ENCODE measurements at regions not wholly inside any gene's neighbourhood (a gene's known extent, or its start where the extent isn't known, plus 50 kb on each side); places are given as distances from the start of the nearest gene placed in this dataset.
"Not testable (repeated sequence)": the region's sequence is repeated elsewhere in the genome, so short reads cannot be mapped to it uniquely, and the experiment has no call there.

GRCh38 chr10:80921032-80921431, 383.3 kb downstream of the SH2D4B start:
- intact Hi-C loops (cut with DNase I) = no loop called here
- no peak for DNase-seq

- intact Hi-C loops (cut with DNase I) = no loop called here
- DNase-seq = peak; percentile 4 to 84 (median 56)
Observed at GRCh38 chr10:80924063-80924952, 386.6 kb downstream of the SH2D4B start.

GRCh38 chr10:80927419-80928078, 389.8 kb downstream of the SH2D4B start:
- DNase-seq = no peak
- intact Hi-C loops (cut with DNase I) = no loop called here

GRCh38 chr10:80938903-80939302, 401.2 kb downstream of the SH2D4B start:
- DNase-seq = no peak

GRCh38 chr10:80945264-80945880, 407.7 kb downstream of the SH2D4B start:
- intact Hi-C loops (cut with DNase I) = no loop called here
- DNase-seq = peak in 9 of 42 donors; percentile 5 to 43 (median 11)

More at GRCh38 chr10:80938903-80939302, 401.2 kb downstream of the SH2D4B start:
- intact Hi-C loops (cut with DNase I) = no loop called here

- intact Hi-C loops (cut with DNase I) = no loop called here
Observed at GRCh38 chr10:80946073-80946472, 408.4 kb downstream of the SH2D4B start.

GRCh38 chr10:80946957-80947726, 409.4 kb downstream of the SH2D4B start:
- intact Hi-C loops (cut with DNase I) = no loop called here
- no peak for DNase-seq

More at GRCh38 chr10:80946073-80946472, 408.4 kb downstream of the SH2D4B start:
- DNase-seq = no peak

- intact Hi-C loops (cut with DNase I) = no loop called here
- DNase-seq = no peak
Observed at GRCh38 chr10:80949785-80950184, 412.1 kb downstream of the SH2D4B start.

GRCh38 chr10:80952436-80952835, 414.7 kb downstream of the SH2D4B start:
- no peak for DNase-seq
- intact Hi-C loops (cut with DNase I) = no loop called here

GRCh38 chr10:80957161-80957560, 419.5 kb downstream of the SH2D4B start:
- intact Hi-C loops (cut with DNase I) = no loop called here
- no peak for DNase-seq

GRCh38 chr10:80964179-80964578, 426.5 kb downstream of the SH2D4B start:
- intact Hi-C loops (cut with DNase I) = no loop called here
- no peak for DNase-seq

- intact Hi-C loops (cut with DNase I) = no loop called here
- DNase-seq = no peak
Observed at GRCh38 chr10:80964955-80965614, 427.4 kb downstream of the SH2D4B start.

GRCh38 chr10:80966326-80966986, 428.8 kb downstream of the SH2D4B start:
- intact Hi-C loops (cut with DNase I) = no loop called here
- DNase-seq = no peak

- intact Hi-C loops (cut with DNase I); DNase-seq: not testable (repeated sequence)
Observed at GRCh38 chr10:80967357-80967756, 429.7 kb downstream of the SH2D4B start.

GRCh38 chr10:80968903-80969302, 431.2 kb downstream of the SH2D4B start:
- intact Hi-C loops (cut with DNase I) = no loop called here
- no peak for DNase-seq

- intact Hi-C loops (cut with DNase I) = no loop called here
- DNase-seq = no peak
Observed at GRCh38 chr10:80971461-80971860, 433.8 kb downstream of the SH2D4B start.

GRCh38 chr10:80976658-80977057, 439.0 kb downstream of the SH2D4B start:
- intact Hi-C loops (cut with DNase I) = no loop called here

GRCh38 chr10:80985102-80985501, 447.4 kb downstream of the SH2D4B start:
- intact Hi-C loops (cut with DNase I) = no loop called here
- no peak for DNase-seq

More at GRCh38 chr10:80976658-80977057, 439.0 kb downstream of the SH2D4B start:
- no peak for DNase-seq

Data from head of caudate nucleus (tissue), 42 donors.